GM12873 (cell line): ENCODE measurements at regions not wholly inside any gene's neighbourhood (a gene's known extent, or its start where the extent isn't known, plus 50 kb on each side); places are given as distances from the start of the nearest gene placed in this dataset.
A peak's percentile ranks its signal among the peaks of the same experiment; 100 is the strongest.

Source experiments
- CTCF ChIP-seq: IDR thresholded peaks from 2 replicates; pipeline ENCODE4 v1.5.1; 2012; ENCODE audit warnings: low read depth, mild to moderate bottlenecking, moderate library complexity, low read length, control low read depth; ENCODE audit not compliant: insufficient read depth; ENCODE audit errors: missing control alignments

- TF ChIP-seq CTCF, result peak; percentile 34
These were observed 515.8 kb downstream of the GALR1 start for GRCh38 chr18:77765468-77765867.

- no peak for TF ChIP-seq CTCF
These were observed 516.8 kb downstream of the GALR1 start for GRCh38 chr18:77766421-77766820.

- no peak for TF ChIP-seq CTCF
These were observed 522.5 kb downstream of the GALR1 start for GRCh38 chr18:77772177-77772576.

- no peak for TF ChIP-seq CTCF
These were observed 526.5 kb downstream of the GALR1 start for GRCh38 chr18:77776104-77776503.

- TF ChIP-seq CTCF, result no peak
These were observed 527.5 kb downstream of the GALR1 start for GRCh38 chr18:77777163-77777562.

GRCh38 chr18:77784759-77785379 is 535.2 kb downstream of the GALR1 start:
- TF ChIP-seq CTCF, result no peak

- no peak for TF ChIP-seq CTCF
These were observed 535.8 kb downstream of the GALR1 start for GRCh38 chr18:77785415-77785975.
